GM19452 (cell line): ENCODE measurements at regions not wholly inside any gene's neighbourhood (a gene's known extent, or its start where the extent isn't known, plus 50 kb on each side); places are given as distances from the start of the nearest gene placed in this dataset.

Experiments
- ATAC-seq: cut with Tn5 transposase; IDR thresholded peaks from one replicate; pipeline ENCODE4 v1.9.1; 2021; ENCODE audit not compliant: unreplicated experiment

DNA sequence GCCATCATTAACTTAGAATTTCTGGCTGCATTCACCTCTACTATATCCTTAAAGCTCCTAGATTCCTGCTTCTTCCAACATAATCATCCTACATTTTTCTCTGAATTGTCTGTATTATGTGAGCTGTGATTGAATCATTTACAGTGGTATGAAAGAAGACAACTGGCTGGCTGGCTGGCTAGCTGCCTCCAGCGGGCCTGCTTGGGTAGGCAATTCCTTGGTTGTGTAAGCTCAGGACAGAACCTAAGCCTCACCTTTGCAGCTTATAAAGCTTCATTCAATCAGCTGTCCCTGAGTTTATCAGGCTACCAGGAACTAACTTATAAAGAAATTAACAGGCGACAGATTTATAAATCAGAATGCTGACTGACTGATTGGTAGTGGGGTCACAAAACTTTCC is 162.7 kb upstream of the NR3C1 start:
- no peak for ATAC-seq

DNA sequence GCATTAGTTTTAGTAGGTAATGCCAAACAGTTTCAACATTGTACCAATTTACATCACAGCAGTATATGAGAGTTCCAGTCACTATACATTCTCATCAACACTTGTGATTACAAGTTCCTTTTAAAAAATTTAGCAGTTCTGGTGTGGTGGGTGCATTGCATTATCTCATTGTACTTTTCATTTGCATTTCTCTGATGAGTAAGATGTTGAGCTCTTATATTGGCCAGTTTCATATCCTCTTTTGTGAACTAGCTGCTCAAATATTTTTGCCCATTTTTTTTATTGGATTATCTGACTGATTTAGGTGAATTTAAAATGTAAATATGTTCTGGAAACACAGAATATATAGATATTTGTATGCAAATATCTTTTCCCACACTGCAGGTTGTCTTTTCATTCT is 160.9 kb upstream of the NR3C1 start:
- ATAC-seq, result peak; percentile 99

DNA sequence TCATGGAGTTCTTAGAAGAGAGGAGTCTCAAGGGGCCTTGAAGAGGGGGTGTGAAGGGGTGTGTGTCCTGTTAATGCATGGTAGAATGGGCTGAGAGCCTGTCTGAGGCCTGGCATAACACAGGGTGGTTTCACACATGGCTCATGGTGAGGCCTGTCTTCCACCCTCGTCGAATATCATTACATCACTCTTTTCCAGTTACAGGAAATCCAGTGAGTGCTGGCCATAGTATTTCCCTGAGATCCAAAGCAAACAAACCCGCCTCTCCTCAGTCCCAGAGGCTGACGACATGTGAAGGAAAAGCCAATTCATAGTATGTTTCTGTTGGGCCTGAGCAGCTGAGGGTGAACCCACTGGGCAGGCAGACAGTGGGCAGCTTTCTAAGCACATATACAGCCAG is 159.4 kb upstream of the NR3C1 start:
- ATAC-seq, result no peak

DNA sequence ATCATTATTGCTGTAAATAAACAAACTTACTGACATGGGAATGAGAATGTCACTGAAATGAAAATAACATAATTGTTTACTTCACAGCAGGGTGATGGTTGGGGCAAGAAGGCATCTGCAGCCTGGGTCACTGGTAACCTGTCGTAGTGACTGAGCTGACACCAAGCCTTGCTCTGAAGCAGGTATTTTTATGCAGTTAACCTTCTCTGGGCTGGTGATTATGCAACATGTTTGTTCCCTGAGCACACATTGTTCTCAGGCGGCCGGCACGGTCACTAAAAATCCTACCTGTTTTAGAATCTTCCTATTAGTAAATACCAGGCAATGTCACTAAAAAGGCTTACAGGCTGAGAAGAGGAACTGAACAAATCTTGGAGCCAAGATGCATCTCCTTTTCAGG is 157.7 kb upstream of the NR3C1 start:
- ATAC-seq, result no peak

DNA sequence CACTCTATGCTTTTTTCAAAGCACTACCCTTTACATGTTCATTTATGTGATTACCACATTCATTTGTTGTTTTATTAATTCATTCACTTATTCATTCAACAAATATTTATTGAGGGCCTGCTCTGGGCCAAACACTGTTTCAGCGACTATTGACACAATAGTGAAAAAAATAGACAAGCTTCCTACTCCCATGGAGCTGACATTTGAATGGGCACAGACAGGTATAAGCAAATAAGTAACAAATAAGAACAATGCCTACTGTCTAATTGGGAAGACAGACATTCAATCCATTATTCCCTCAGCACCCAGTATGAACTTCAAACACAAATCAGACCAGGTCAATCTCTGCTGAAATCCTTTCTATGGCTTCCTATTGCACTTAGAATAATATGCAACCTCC is 156.9 kb upstream of the NR3C1 start:
- ATAC-seq, result no peak

DNA sequence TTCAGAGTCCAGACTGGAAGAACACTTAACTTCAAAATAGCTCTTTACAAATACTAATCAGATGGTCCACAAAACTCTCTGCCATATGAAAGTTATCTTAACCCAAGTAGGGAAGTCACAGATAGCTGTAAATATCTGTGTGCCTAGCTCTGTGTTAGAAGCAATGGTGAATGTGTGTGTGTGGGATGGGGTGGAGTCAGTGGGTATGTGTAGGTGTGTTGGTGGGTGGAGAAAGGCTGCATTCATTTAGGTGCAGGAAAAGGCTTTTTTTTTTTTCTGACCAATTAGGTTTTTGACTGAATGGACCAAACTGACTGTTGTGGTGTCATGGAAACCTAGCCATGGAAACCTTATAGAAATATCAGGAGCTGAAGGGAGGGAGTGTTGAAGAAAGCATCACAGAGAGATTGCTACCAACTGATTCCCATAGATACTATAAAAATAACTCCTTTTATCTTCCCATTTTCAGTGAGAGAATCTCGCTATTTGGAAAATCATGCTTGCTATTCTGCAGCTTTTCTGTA is 156.2 kb upstream of the NR3C1 start:
- no peak for ATAC-seq

DNA sequence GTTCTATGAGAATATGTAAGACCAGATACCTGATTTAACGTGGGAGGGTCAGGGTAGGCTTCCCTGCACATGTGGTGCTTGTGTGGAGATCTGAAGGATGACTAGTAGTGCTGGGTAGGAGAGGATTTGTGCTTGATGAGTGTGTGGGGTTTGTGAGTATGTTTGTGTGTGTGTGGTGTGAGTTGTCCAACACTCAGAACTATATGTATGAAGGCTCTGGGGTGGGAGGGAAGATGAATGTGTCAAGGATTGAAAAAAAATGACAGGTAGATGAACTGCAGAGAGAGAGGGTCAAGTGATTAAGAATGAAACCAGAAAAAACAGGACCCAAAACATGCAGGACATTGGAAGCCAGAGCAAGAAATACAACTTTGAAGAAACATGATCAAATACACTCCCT is 154.6 kb upstream of the NR3C1 start:
- no peak for ATAC-seq

DNA sequence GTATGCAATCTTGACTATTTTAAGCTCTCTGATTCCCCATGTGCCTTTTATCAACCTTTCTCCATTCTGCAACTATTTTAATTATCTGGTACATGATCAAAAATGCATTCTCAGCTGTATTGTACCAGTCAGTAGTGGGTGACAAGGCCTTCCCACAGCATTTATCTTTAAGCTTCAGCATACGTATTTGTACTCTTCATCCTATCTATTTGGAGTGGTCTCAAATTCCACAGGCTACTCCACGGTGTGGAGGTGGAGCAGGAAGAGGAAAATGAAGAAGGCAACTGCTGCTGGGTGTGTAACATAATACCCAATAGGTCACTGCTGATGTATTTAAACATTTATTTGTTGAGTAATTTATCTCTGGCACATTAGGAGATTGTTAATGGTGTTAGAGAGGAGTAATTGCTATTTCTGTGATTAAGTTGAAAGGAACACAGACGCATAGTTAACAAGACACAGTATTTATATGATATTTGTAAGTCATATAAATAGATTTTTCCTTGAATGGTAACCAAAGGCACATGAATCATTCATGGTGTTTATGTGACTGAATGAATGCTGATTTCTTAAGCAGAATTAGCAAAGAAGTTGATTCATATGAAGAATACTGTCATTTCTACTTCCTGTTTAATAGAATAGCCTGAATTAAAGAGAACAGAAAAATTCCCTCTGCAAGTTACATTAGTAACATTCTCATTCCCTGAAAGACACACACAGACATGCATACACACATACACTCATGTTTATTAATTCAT is 153.8 kb upstream of the NR3C1 start:
- no peak for ATAC-seq

DNA sequence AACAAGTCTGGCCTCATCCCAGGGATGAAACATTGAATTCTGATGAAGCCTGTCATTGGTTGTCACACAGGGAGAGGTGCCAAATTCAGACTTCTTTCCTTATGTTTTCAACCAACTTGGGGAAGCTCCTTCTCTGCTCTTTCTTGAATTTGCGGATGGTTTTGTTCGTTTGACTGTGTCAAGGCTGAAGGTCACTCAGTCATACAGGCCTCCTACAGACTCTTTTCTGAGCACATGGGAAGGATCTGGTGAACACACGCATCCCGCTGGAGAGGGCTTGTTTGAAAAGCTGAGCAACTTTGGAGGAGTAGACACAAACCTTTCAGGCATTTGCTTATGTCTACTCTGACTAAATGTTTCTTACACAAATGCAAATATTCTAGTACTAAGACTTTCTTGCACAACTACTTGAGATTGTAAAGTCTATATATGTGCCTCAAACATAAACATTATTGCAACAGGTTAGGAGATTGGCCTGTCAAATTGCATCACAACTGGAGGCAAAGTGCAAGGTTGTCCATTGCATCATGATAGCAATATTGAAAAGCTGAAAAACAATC is 151.5 kb upstream of the NR3C1 start:
- ATAC-seq, result no peak

DNA sequence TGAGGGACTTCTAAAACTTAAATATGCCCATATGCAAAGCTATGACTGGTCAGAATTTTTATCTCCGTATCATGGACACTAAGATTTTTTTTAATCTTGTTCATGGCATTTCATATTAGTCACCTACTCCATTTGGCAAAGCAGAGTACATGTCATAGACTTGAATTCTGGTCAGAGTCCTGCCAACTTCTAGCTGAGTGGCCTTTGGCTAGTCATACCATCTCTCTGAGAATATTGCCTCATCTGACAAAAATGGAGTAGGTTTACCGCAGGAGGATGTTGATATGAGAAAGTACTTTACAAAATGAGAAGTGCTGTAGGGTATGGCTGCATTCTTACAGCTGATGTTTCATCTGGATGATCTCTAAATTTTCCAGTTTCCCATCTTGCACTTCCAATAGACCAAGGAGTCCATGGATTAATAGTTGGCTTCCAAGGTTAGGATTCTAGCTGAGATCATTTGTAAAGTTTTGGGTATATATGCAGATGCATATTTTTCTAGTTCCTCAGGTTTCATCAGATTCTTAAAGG is 150.8 kb upstream of the NR3C1 start:
- no peak for ATAC-seq

DNA sequence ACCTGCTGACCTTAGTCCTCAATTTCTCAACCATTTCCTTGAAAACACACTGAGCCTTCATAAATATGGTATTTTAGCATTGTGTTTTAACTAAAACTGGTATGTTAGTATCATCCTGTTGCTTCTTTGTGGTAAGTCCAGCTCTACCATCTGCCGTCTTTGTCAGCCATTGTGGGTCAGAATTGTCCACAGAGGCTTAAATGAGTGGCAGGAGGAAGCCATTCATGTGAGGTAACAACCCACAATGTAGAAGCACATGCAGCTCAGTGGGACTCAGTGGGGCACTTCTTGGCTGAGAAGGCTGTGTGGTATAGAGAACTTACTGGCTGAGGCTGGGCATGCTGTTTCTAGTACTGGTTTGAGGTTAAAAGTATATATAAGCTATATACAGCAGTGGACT is 149.2 kb upstream of the NR3C1 start:
- no peak for ATAC-seq

DNA sequence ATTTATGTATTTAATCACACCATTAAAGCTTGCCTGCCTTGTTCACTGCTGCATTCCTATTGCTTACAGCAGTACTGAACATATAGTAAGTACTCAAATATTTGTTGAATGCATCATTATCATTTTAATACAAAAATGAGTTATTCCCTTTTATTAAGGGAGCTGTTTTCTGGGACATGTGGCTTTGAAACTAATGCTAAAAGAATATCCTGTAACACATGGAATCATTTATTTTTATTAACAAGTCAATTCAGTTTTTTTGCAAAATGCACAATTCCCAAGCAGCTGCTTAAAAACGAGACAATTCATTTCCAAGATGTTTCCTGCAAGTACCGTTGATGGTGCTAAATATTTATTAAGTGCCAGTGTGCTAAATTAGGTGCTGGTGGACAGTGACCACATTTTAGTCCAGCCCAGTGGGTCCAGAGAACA is 148.3 kb upstream of the NR3C1 start:
- ATAC-seq, result no peak

DNA sequence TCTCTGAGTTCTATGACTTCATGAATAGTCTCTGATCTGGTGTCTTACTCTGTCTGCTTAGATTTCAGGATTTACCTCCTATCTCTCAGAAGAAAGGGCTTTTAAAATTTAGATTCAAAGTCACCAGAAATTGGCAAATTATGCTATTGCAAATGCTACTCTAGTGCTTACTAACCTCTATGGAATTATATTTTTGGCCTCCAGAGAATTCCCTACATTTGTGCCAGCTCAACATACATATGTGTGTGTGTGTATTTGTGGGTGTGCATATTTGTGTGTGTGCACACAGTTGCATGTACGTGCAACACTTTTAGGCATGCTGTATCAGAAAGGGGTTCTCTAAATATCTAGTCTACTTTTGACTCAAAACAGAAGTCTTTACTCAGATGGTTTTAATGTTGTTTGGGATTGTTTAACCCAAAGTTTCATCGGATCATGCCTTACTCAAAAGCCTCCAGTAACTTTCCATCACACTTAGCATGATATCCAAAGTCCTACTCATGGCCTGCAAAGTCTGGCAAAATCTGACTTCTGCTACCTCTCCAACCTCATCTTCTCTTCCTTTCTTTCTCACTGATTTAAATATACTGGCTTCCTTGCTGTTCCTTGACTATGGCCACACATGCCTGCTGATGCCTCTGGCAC is 147.6 kb upstream of the NR3C1 start:
- no peak for ATAC-seq

DNA sequence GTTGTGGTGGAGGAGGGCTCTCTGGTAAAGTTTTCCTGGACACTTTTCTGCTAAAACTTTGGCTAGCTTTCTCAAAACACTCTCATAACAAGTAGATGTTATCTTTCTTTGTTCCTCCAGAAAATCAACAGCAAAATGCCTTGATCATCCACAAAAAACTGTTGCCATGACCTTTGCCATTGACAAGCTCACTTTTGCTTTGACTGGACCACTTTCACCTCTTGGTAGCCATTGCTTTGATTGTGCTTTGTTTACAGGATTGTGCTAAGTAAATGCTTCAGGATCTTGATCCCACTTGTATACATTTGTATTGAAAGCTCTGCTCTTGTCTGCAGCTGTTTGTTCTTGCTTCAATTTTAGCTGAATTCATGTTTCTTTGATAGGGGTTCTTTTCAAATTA is 143.9 kb upstream of the NR3C1 start:
- ATAC-seq, result no peak

DNA sequence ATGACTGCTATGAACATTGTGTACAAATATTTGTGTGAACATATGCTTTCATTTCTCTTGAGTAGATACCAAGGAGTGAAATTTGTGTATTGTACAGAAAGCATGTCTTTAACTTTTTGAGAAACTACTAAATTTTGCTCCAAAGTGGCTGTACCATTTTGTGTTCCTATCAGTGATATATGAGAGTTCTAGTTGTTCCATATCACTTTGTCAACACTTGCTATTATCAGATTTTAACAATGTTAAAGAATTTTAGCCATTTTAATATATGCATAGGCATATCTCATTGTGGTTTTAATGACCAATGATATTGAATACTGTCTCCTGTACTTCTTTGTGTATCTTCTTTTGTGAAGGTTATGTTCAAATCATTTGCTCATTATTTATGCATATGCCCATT is 142.9 kb upstream of the NR3C1 start:
- ATAC-seq, result no peak

DNA sequence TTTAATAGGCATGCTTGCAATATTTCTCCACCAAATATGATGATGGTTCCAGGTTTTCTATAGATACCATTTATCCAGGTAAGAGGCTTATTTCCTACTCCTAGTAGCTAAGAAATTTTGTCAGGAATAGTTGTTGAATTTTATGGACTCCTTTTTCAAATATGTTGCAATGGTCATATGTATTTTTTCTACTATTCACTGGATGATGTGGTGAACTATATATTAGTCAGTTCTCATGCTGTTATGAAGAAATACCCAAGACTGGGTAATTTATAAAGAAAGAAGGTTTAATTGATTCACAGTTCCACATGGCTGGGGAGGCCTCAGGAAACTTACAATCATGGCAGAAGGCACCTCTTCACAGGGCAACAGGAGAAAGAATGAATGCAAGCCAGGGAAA is 141.1 kb upstream of the NR3C1 start:
- ATAC-seq, result no peak

DNA sequence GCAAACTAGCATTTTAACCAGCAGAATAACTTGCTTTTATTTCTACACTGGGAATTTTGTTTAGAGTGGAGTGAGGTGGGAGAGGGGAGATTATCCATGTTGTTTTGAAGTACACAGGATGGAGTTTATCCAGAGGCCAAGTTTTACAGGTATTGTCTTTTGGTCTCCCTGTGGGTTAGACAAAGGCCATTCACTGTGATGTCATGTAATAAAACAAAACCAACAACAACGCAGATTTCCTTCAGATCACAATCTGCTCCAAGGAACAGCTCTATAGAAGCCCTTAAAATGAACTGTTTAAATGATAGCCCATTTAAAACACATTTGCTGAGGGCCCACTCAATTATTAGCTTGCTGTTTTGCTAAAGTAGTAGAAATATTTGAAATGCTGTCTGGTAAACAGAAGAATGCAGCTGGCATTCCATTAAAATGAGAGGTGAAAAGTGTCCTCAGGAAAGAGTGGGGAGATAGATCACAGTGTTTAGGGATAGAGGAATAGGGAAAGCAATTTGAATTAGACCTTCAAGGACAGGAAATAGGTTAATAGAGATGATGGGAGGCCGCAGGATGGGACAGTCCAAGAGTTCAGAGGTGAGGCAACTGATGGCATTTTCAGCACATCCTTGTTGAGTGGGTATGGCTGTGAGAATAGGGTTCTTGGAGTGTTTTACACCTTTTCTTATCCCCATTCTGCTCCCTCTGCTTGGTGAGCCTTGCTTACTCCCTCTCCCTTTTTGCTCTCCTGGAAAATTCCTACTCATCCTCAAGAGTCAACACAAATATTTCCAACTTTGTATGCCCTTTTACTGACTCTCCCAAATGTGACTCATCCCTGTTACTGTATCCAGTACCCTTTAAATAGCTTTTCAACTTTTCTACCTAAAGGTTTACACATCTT is 140.1 kb upstream of the NR3C1 start:
- ATAC-seq, result no peak

DNA sequence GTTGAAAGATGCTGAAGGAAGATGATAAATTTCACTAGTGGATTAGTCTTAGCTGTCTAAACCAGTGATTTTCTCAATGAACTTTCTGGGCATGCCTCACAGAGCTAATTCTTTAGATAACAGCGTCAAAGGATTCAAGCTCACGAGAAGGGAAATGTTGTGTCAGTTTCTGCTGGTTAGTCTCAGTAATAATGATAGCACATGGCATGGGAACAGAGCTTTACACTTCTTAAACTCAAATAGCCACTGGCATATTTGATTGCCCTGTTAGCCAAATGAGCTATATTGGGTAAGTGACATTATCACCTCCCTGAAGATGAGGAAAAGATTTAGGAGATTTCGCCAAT is 139.3 kb upstream of the NR3C1 start:
- ATAC-seq, result no peak

DNA sequence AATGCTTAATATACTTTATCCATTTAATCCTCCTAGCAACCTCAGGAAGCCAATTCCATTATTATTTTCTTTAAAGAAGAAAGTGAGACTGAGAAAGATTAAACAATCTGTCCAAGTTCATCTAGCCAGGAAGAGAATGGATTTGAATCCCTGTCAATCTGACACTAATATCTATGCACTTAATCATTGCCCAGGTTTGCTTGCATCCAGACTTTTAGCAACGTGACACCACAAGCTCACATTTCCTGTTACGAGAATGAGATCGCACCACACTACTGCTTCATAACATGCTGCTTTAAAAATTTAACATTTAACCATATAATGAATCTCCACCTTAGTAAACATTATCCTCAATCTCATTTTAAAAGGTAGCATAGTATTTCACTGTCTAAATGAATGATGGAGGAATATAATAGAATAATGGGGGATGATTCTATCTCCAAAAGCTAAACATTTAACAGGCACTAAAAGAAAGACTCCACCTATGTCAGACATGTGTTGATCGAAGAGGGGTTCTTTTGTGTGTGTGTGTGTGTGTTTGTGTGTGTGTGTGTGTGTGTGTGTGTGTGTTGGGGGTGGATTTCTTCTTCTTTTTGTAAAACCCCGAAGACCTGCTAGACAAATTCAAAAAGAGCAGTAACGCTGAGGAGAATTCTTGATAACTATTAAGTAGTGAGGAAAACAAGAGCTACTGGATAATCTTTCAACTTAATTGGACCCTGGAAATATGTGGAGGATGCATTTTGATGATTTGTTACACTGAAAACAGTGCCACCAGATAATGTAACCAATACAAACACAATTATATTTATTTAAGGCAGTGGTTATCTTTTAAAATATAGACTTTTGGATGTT is 138.7 kb upstream of the NR3C1 start:
- ATAC-seq, result no peak

DNA sequence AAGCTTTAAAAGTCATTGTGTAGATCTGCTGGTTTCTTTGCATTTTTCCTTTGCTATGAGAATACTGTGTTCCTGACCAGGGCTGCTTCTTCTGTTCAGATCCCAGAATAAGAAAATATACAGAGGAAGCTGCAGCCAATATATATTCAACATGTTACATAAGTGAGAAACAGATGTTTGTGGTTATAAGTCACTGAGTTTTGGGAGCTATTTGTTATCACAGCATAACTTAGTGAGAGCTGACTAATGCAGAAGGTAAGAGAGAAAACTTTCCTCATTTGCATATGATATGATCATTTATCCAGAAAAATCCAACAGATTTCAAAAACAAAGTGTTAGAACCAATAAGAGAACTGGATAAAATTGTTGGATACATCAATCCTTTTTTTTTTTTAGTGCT is 136.3 kb upstream of the NR3C1 start:
- no peak for ATAC-seq
